ENCODE measurements at regions not wholly inside any gene's neighbourhood (a gene's known extent, or its start where the extent isn't known, plus 50 kb on each side); places are given as distances from the start of the nearest gene placed in this dataset.

GRCh38 chr18:76730901-76731300, 91.5 kb upstream of the ZNF236 start:
- Histone ChIP-seq H3K27me3 (ENCODE audit: control insufficient read depth, insufficient read depth, low read length) (no peaks in the 10 kb centered on the region), H3K27ac (ENCODE audit: low read length) (no peak overlapping the region), H3K4me1 (ENCODE audit: control insufficient read depth, insufficient read depth, low read length) (no peaks in the 10 kb centered on the region), H3K4me3 (ENCODE audit: low read depth in 2 of 2, low read length in 2 of 2) (no peak overlapping the region), H3K9me3 (ENCODE audit: control insufficient read depth, insufficient read depth, low read depth, low read length) (0 out of 2 replicates have a peak, but pooled peaks cover 4% of the 10 kb centered on the region), H3K36me3 (ENCODE audit: control insufficient read depth, insufficient read depth, low read length) (no peaks in the 10 kb centered on the region)
- ChIA-PET CTCF (no interaction called here), POLR2A (no interaction called here)
- intact Hi-C loops (cut with micrococcal nuclease; ENCODE audit: unreplicated experiment) (no loop called here), in situ Hi-C loops (cut with HindIII; ENCODE audit: low pct_unique_long_range_greater_than_20kb, low sequenced_read_pairs) (no loop called here)
- DNase-seq (ENCODE audit: low read depth, low spot score) (no peak), ATAC-seq (no peak)
- TF ChIP-seq POLR2AphosphoS5 (IDR thresholded peaks at IDR 0.05; ENCODE audit: low read depth, low read length), result no peak
- no peak for TF ChIP-seq CTCF (IDR thresholded peaks at IDR 0.05)
- BruUV-seq (replicated peaks), result no TSS peak

- in situ Hi-C loops (cut with HindIII; ENCODE audit: low pct_unique_long_range_greater_than_20kb, low sequenced_read_pairs) (no loop called here), intact Hi-C loops (cut with micrococcal nuclease; ENCODE audit: unreplicated experiment) (no loop called here)
- DNase-seq (ENCODE audit: low read depth, low spot score), result no peak
- Histone ChIP-seq H3K4me3 (ENCODE audit: low read depth in 2 of 2, low read length in 2 of 2) (no peak overlapping the region), H3K36me3 (ENCODE audit: control insufficient read depth, insufficient read depth, low read length) (no peaks in the 10 kb centered on the region), H3K27ac (ENCODE audit: low read length) (no peak overlapping the region), H3K9me3 (ENCODE audit: control insufficient read depth, insufficient read depth, low read depth, low read length) (0 out of 2 replicates have a peak, but pooled peaks cover 4% of the 10 kb centered on the region), H3K4me1 (ENCODE audit: control insufficient read depth, insufficient read depth, low read length) (no peaks in the 10 kb centered on the region), H3K27me3 (ENCODE audit: control insufficient read depth, insufficient read depth, low read length) (no peaks in the 10 kb centered on the region)
- BruUV-seq (replicated peaks), result no TSS peak
- ATAC-seq, result no peak
- POLR2A ChIA-PET, result no interaction called here
- TF ChIP-seq TCF7L2 (IDR thresholded peaks at IDR 0.05; ENCODE audit: low read depth, low read length) (no peak), POLR2AphosphoS5 (IDR thresholded peaks at IDR 0.05; ENCODE audit: low read depth, low read length) (no peak), SIN3A (IDR thresholded peaks at IDR 0.05; ENCODE audit: borderline replicate concordance, insufficient read depth, low read depth, low read length) (no peak), CTCF (IDR thresholded peaks at IDR 0.05) (no peak), REST (IDR thresholded peaks at IDR 0.05; ENCODE audit: insufficient read depth in 1 of 2, low read depth in 2 of 2, low read length in 1 of 2) (no peak)
- CTCF ChIA-PET, result no interaction called here
Measured at GRCh38 chr18:76727589-76727988, 94.8 kb upstream of the ZNF236 start.

- no peaks in the 10 kb centered on the region for H3K36me3 ChIP-seq (ENCODE audit: control insufficient read depth, insufficient read depth, low read length)
- no TSS peak for BruUV-seq (replicated peaks)
- no peak overlapping the region for H3K27ac ChIP-seq (ENCODE audit: low read length)
- ChIA-PET POLR2A (no interaction called here), CTCF (no interaction called here)
- 0 out of 2 replicates have a peak, but pooled peaks cover 4% of the 10 kb centered on the region for H3K9me3 ChIP-seq (ENCODE audit: control insufficient read depth, insufficient read depth, low read depth, low read length)
- TF ChIP-seq SIN3A (IDR thresholded peaks at IDR 0.05; ENCODE audit: borderline replicate concordance, insufficient read depth, low read depth, low read length) (no peak), REST (IDR thresholded peaks at IDR 0.05; ENCODE audit: insufficient read depth in 1 of 2, low read depth in 2 of 2, low read length in 1 of 2) (no peak), POLR2AphosphoS5 (IDR thresholded peaks at IDR 0.05; ENCODE audit: low read depth, low read length) (no peak), CTCF (IDR thresholded peaks at IDR 0.05) (no peak), TCF7L2 (IDR thresholded peaks at IDR 0.05; ENCODE audit: low read depth, low read length) (no peak)
- in situ Hi-C loops (cut with HindIII; ENCODE audit: low pct_unique_long_range_greater_than_20kb, low sequenced_read_pairs) (no loop called here), intact Hi-C loops (cut with micrococcal nuclease; ENCODE audit: unreplicated experiment) (no loop called here)
- ATAC-seq (no peak), DNase-seq (ENCODE audit: low read depth, low spot score) (no peak)
- no peaks in the 10 kb centered on the region for H3K4me1 ChIP-seq (ENCODE audit: control insufficient read depth, insufficient read depth, low read length)
- no peak overlapping the region for H3K4me3 ChIP-seq (ENCODE audit: low read depth in 2 of 2, low read length in 2 of 2)
- no peaks in the 10 kb centered on the region for H3K27me3 ChIP-seq (ENCODE audit: control insufficient read depth, insufficient read depth, low read length)
Measured at GRCh38 chr18:76725445-76725844, 96.9 kb upstream of the ZNF236 start.
